Caco-2 (cell line): ENCODE measurements at regions not wholly inside any gene's neighbourhood (a gene's known extent, or its start where the extent isn't known, plus 50 kb on each side); places are given as distances from the start of the nearest gene placed in this dataset.

Source experiments
- BruUV-seq: library from RNA; stranded (reverse); fragments of 400-500 nt; replicated peaks from 2 replicates; lab custom pipeline; 2021; lab: Mats Ljungman, UMichigan
- CTCF ChIA-PET: fragments of 300-600 bp; sonication (Branson Sonifier 250); formaldehyde crosslinking; loops from one replicate; lab custom pipeline; 2022; ENCODE audit warnings: antibody characterized with exemption; lab: Charles Lee
- POLR2A ChIA-PET: fragments of 300-600 bp; sonication (Branson Sonifier 250); formaldehyde crosslinking; loops from one replicate; lab custom pipeline; 2022; ENCODE audit warnings: antibody characterized with exemption; lab: Charles Lee
- DNase-seq, 2 experiments: peaks; one replicate each; pipeline versions ENCODE4 v3.0.0 to v3.0.0-alpha.2; 2020 to 2022
- H3K27me3 ChIP-seq: replicated peaks from 2 replicates; pipeline ENCODE4 v1.6.0; 2011; ENCODE audit warnings: low read length; ENCODE audit not compliant: control insufficient read depth, insufficient read depth
- H3K36me3 ChIP-seq: 2 replicates; pipeline ENCODE4 v1.5.1; 2011; ENCODE audit warnings: low read length; ENCODE audit not compliant: control insufficient read depth, insufficient read depth
- H3K4me1 ChIP-seq: fragments of 250-450 bp; sonication (Bioruptor Pico); 2 replicates; pipeline ENCODE4 v1.5.1; 2020; ENCODE audit warnings: mild to moderate bottlenecking
- H3K4me3 ChIP-seq: 2 replicates; pipeline ENCODE4 v1.5.1; 2011; ENCODE audit warnings: low read depth, mild to moderate bottlenecking, control low read depth, low read length
- H3K9me3 ChIP-seq: fragments of 250-450 bp; sonication (Bioruptor Pico); 2 replicates; pipeline ENCODE4 v1.5.1; 2020; ENCODE audit warnings: mild to moderate bottlenecking, moderate library complexity
- H3K27ac Mint-ChIP-seq: one replicate; pipeline ENCODE4 v1.8.0; 2022; ENCODE audit warnings: mixed read lengths; ENCODE audit not compliant: unreplicated experiment
- H3K27me3 Mint-ChIP-seq: one replicate; pipeline ENCODE4 v1.8.0; 2022; ENCODE audit warnings: mixed read lengths; ENCODE audit not compliant: insufficient read depth, unreplicated experiment
- H3K36me3 Mint-ChIP-seq: one replicate; pipeline ENCODE4 v1.8.0; 2022; ENCODE audit warnings: mild to moderate bottlenecking, mixed read lengths; ENCODE audit not compliant: insufficient read depth, unreplicated experiment
- H3K4me1 Mint-ChIP-seq: one replicate; pipeline ENCODE4 v1.8.0; 2022; ENCODE audit warnings: low read depth, mixed read lengths; ENCODE audit not compliant: unreplicated experiment
- H3K4me3 Mint-ChIP-seq: one replicate; pipeline ENCODE4 v1.8.0; 2022; ENCODE audit warnings: mild to moderate bottlenecking, moderate library complexity, mixed read lengths; ENCODE audit not compliant: unreplicated experiment
- H3K9me3 Mint-ChIP-seq: one replicate; pipeline ENCODE4 v1.8.0; 2022; ENCODE audit warnings: mixed read lengths; ENCODE audit not compliant: unreplicated experiment
- CTCF ChIP-seq, 2 experiments: fragments of 200-600 bp in 1 of 2; IDR thresholded peaks; 1 replicate in 1 of 2; 2 replicates in 1 of 2; pipeline versions ENCODE4 v1.5.1 to v1.8.0; 2011 to 2022; ENCODE audit warnings: antibody characterized with exemption in 1 of 2, control low read depth in 1 of 2, inconsistent platforms in 1 of 2, low read depth in 1 of 2, low read length in 1 of 2, mild to moderate bottlenecking in 1 of 2, moderate library complexity in 1 of 2; ENCODE audit not compliant: insufficient read depth in 1 of 2, severe bottlenecking in 1 of 2, unreplicated experiment in 1 of 2
- intact Hi-C: fragments of 100-400 bp; cut with micrococcal nuclease; formaldehyde crosslinking; loops from one replicate; pipeline ENCODE4 v1.10.0; 2022; ENCODE audit not compliant: unreplicated experiment

DNA sequence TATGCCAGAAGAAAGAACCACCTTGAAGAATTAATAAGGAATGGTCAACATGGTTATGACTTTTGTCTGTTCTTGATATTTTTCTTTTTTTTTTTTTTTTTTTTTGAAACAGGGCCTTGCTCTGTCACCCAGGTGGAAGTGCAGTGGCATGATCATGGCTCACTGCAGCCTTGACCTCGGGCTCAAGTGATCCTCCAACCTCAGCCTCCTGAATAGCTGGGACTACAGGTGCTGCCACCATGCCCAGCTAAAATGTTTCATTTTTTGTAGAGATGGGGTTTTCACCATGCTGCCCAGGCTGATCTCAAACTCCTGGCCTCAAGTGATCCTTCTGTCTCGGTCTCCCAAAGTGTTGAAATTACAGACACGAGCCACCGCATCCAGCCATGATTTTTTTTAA lies 53.4 kb upstream of the ACSL3 start:
- Mint-ChIP-seq H3K4me1 (peaks cover 24% of the 10 kb centered on the region), H3K36me3 (no peaks in the 10 kb centered on the region), H3K27ac (peak overlapping the region; percentile 86), H3K9me3 (no peaks in the 10 kb centered on the region), H3K4me3 (no peak overlapping the region), H3K27me3 (no peaks in the 10 kb centered on the region)
- ChIA-PET POLR2A (interaction anchor here (0.6 to 1.0 kb wide), 2 partner anchors 11 to 101 kb away, joined by 3 to 4 read pairs; no protein-coding TSS in a partner anchor), CTCF (interaction anchor here (0.7 to 1.7 kb wide), 2 partner anchors 11 to 62 kb away, joined by 6 to 8 read pairs; no protein-coding TSS in a partner anchor)
- peaks cover 23% of the 10 kb centered on the region for H3K4me1 ChIP-seq
- no peak overlapping the region for H3K4me3 ChIP-seq
- H3K27me3 ChIP-seq, result no peaks in the 10 kb centered on the region
- TF ChIP-seq CTCF (IDR thresholded peaks at IDR 0.05; ENCODE audit: insufficient read depth in 1 of 2, low read depth in 1 of 2, low read length in 1 of 2, severe bottlenecking in 1 of 2, unreplicated experiment in 1 of 2), result no peak
- H3K36me3 ChIP-seq, result no peaks in the 10 kb centered on the region
- no peak for DNase-seq
- BruUV-seq, result no TSS peak
- intact Hi-C loops, result loop anchor here (1.0 to 2.0 kb wide), 2 partner anchors 11 to 53 kb away; partner anchors contain the start of gene ACSL3
- H3K9me3 ChIP-seq, result no peaks in the 10 kb centered on the region

- intact Hi-C loops, result no loop called here
- Mint-ChIP-seq H3K27ac (no peak overlapping the region), H3K27me3 (no peaks in the 10 kb centered on the region), H3K36me3 (no peaks in the 10 kb centered on the region), H3K4me3 (no peak overlapping the region), H3K9me3 (no peaks in the 10 kb centered on the region), H3K4me1 (peaks cover 24% of the 10 kb centered on the region)
- Histone ChIP-seq H3K36me3 (no peaks in the 10 kb centered on the region), H3K9me3 (no peaks in the 10 kb centered on the region), H3K4me1 (peaks cover 23% of the 10 kb centered on the region), H3K4me3 (no peak overlapping the region), H3K27me3 (no peaks in the 10 kb centered on the region)
- TF ChIP-seq CTCF (IDR thresholded peaks at IDR 0.05; ENCODE audit: insufficient read depth in 1 of 2, low read depth in 1 of 2, low read length in 1 of 2, severe bottlenecking in 1 of 2, unreplicated experiment in 1 of 2), result no peak
- no peak for DNase-seq
- no TSS peak for BruUV-seq
- ChIA-PET POLR2A (no interaction called here), CTCF (no interaction called here)
These were observed 51.3 kb upstream of the ACSL3 start for GRCh38 chr2:222809582-222809981.

GRCh38 chr2:222810044-222810443 lies 50.8 kb upstream of the ACSL3 start:
- no peak for DNase-seq
- ChIA-PET CTCF (no interaction called here), POLR2A (no interaction called here)
- Mint-ChIP-seq H3K36me3 (no peaks in the 10 kb centered on the region), H3K27ac (no peak overlapping the region), H3K4me3 (no peak overlapping the region), H3K9me3 (no peaks in the 10 kb centered on the region), H3K4me1 (peaks cover 24% of the 10 kb centered on the region), H3K27me3 (no peaks in the 10 kb centered on the region)
- H3K9me3 ChIP-seq, result peaks cover 3% of the 10 kb centered on the region
- TF ChIP-seq CTCF (IDR thresholded peaks at IDR 0.05; ENCODE audit: insufficient read depth in 1 of 2, low read depth in 1 of 2, low read length in 1 of 2, severe bottlenecking in 1 of 2, unreplicated experiment in 1 of 2), result no peak
- no peaks in the 10 kb centered on the region for H3K27me3 ChIP-seq
- H3K4me3 ChIP-seq, result no peak overlapping the region
- no peaks in the 10 kb centered on the region for H3K36me3 ChIP-seq
- intact Hi-C loops, result no loop called here
- peaks cover 23% of the 10 kb centered on the region for H3K4me1 ChIP-seq
- no TSS peak for BruUV-seq
